GM21576 (cell line): ENCODE measurements at regions not wholly inside any gene's neighbourhood (a gene's known extent, or its start where the extent isn't known, plus 50 kb on each side); places are given as distances from the start of the nearest gene placed in this dataset.

Experiments
- ATAC-seq: cut with Tn5 transposase; IDR thresholded peaks from one replicate; pipeline ENCODE4 v1.9.1; 2021; ENCODE audit warnings: mild to moderate bottlenecking, moderate library complexity; ENCODE audit not compliant: unreplicated experiment

DNA sequence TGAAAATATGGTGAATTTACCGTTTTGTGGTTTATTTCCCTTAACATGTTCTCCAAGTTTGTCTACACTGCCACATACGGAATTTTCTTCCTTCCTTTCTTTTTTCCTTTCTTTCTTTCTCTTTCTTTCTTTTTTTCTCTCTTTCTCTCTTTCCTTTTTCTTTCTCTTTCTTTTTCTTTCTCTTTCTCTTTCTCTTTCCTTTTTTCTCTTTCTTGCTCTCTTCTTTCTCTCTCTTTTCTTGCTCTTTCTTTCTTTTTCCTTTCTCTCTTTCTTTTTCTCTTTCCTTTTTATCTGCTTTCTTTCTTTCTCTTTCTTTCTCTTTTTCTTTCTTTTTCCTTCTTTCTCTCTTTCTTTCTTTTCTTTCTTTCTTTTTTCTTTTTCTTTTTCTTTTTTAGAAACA is 1962.3 kb upstream of the PCDH20 start:
- ATAC-seq, result no peak

DNA sequence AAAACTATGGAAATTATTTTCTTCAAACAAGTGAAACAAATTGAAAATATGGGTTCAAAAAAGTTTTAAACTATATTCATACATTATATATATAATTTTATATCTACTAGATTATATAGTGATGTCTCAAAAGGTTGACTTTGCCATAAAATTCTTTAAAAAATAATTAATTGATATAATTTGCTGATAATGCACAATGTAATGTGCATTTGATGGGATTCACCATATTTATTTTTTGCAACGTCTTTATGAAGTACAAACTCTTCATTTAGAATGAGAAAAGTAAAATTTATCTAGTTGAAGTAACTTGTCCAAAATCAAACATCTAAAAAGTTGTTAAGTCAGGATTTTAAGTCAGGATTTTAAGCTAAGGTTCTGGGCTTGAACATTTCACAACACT is 1954.5 kb upstream of the PCDH20 start:
- no peak for ATAC-seq

DNA sequence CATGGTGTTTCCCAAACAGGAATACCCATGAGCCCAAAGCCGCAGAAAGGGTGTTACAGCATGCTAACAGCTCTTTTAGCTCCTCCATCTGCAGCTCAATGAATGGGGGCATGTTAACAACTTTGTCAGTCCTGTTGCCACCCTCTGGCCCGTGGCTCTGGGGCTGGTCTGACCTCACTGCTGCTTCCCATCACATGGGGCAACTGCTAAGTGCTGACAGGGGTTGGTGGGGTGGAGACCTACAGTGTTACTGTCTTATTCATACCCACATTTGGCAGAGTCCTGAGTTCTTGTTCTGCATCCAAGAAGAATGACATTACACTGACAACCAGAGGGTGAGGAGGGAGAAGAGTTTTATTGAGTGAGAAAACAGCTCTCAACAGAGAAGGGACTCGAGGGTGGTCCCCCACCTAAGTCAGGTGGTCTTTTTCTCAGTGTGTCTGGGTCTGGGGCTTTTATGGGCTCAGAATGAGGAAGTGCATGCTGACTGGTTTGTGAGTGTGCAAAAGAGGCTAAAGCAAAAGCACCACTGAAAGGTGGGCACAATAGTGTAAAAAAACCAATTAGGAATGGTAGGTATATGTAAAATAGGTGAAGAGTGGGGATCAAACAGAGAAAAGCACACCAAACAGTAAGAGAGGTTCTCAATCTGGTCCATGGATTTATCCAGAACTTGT is 1952.0 kb upstream of the PCDH20 start:
- ATAC-seq, result no peak

DNA sequence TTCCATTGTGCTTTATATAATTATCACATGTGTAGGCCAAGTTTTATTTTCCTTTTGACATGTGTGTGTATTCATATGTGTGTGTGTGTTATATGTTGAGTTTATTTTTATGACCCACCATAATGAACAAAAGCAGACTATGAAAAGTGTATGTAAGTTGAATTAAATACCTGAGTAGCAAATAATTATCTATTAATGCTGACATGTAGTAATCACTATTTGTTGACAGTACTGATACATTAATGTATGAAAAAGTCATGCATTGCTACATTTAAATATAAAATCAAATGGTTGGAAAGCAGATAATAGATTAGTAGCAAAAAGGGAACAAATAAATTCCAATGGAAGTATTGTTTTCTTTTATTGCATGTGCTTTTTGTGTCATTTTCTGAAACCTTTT is 1948.5 kb upstream of the PCDH20 start:
- no peak for ATAC-seq

DNA sequence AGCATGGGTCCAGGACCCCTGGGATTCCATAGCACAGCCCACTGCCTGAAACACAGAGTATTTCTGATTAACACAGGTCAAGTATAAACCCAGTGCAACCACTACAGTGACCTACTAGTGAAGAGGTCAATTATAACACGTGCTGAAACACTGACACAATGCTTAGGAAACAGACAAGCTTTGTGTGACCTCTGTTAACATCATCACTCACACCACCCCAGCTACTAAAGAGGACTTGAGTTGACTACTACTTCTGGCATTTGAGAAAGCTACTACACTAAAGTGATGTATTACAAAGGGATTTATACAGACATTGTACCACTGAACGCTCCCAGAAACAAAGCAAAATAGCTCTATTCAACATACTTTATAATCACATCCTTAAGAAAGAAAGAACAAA is 1935.9 kb upstream of the PCDH20 start:
- no peak for ATAC-seq

DNA sequence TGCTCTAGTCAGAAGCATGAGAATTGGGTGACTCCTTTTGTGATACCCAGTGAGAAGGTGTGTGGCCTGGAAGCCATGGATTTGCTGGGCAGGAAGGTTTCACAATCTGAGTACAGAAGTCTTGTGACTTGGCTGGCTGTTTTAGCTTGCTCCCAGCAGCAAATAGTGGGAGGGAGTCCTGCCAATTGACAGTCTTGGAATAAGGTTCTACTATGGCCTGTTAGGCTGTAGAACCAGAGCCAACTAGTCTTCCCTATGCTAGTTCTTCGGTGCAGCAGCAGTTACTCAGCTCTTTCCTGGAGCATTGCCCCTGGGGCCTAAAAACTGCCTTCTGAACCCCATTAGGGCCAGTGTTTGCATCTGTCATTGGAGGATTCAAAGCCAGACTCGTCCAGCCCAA is 1935.4 kb upstream of the PCDH20 start:
- ATAC-seq, result no peak

DNA sequence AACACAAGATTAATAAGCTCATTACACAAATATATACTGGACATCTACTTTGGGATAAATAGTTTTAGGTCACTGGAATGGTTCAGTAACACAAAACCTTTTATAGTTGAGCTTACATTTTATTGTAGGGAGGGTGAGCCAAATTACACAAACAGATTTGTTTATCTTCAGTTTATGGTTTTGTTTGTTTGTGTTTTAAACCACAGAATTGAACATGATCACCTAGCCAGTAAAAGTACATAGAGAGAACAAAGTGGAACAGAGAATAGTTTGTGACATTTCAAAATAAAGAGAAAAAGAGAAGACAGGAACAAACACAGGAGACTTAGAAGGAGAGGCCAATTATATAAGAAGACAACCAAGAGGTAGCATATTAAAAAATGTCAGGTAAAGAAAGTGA is 1930.2 kb upstream of the PCDH20 start:
- ATAC-seq, result no peak

DNA sequence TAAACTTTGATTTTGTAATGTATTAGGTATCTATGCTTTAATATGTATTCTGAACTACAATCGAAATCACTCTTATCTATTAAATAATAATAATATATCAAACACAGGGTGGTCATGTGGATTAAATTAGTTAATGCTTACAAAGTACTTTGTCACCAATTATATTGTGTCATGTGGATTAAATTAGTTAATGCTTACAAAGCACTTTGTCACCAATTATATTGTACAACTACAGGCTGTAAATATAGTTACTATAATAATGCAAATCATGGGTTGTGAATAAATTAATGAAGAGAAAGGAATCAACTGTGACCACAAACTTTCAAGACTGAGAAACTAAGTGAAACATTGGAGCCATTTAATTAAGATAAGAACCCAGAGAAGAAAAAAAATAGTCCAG is 1929.1 kb upstream of the PCDH20 start:
- ATAC-seq, result no peak

DNA sequence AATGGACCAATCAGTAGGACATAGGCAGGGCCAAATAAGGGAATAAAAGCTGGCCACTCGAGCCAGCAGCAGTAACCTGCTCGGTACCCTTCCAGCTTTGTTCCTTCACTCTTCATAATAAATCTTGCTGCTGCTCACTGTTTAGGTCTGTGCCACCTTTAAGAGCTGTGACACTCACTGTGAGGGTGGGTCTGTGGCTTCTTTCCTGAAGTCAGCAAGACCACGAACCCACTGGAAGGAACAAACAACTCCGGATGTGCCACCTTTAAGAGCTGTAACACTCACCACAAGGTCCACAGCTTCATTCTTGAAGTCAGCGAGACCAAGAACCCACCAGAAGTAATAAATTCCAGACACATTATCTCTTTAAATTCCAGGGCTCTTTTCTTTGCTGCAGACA is 1922.3 kb upstream of the PCDH20 start:
- ATAC-seq, result no peak

DNA sequence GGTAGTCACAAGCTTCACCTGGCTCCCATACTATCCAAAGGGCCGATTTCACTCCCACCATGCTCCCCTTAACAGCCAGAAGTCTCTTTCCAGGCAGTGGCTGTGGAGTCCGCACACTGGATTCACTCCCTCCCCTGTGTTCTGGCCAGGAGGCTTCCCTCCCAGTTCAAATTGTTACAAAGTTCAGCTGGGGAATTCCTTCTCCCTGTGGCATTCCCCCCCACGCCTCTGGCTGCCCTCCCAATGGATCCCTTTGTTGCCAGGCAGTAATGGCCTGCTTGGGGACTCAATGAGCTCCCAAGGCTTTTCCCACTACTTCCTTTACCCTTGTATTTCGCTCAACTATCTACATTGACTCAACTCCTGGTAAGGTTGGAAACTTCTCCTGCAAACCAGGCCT is 1921.4 kb upstream of the PCDH20 start:
- ATAC-seq, result no peak

DNA sequence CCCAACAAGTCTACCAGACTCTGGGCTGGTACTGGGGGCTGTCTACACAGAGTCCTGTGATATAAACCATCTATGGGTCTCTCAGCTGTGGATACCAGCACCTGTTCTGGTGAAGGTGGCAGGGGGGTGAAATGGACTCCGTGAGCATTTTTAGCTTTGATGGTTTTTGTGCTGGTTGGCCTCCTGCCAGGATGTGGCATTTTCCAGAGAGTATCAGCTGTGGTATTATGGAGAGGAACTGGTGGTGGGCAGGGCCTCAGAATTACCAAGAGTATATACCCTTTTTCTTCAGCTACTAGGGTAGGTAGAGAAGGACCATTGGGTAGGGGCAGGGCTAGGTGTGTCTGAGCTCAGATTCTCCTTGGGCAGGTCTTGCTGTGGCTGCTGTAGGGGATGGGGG is 1920.9 kb upstream of the PCDH20 start:
- ATAC-seq, result no peak

DNA sequence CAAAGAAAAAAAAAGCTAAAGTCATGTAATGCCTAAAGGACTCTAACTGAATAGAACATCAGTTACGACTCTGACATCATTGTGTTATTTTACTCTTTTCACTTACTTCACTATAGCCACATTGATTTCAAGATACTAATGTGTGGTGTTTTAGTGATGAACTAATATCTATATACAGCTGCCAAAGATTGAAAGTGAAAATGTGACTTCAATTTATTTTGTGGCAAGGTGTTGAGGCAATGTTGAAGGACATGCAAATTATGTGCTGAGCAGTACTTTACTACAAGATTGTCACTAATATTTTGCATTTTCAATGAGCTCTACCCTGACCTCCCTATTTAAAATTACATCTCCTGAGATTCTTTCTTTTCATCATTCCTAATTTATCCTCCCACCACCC is 1911.9 kb upstream of the PCDH20 start:
- no peak for ATAC-seq

DNA sequence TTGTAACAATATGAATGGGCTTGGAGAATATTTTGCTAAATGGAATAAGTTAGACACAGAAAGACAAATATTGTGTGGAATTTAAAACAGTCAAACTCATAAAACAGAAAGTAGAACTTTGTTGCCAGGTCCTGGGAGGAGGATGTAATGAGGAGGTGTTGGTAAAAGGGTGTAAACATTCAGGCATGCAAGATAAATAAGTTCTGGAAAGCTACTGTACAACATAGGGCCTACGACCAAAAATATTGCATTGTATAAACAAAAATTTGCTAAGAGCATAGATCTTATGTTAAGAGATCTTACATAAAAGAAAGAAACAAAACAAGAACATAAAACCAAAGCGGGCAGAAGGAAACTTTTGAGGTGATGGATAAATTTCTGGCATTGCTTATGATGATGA is 1907.8 kb upstream of the PCDH20 start:
- no peak for ATAC-seq

DNA sequence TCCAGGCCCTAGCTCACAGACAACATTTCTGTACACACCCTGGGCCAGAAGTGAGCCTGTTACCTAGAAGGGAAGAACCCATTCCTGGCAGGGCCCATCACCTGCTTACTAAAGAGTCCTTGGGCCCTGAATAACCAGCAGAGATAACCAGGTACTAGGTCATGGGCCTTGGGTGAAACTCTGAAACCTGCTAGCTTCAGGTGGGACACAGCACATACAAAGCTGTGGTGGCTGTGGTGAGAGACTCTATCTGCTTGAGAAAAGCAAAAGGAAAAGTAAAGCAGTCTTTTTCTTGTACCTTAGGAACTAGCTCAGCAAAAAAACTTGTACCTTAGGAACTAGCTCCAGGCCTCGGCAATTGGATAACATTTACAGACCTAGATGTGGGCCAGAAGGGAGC is 1895.9 kb upstream of the PCDH20 start:
- no peak for ATAC-seq

DNA sequence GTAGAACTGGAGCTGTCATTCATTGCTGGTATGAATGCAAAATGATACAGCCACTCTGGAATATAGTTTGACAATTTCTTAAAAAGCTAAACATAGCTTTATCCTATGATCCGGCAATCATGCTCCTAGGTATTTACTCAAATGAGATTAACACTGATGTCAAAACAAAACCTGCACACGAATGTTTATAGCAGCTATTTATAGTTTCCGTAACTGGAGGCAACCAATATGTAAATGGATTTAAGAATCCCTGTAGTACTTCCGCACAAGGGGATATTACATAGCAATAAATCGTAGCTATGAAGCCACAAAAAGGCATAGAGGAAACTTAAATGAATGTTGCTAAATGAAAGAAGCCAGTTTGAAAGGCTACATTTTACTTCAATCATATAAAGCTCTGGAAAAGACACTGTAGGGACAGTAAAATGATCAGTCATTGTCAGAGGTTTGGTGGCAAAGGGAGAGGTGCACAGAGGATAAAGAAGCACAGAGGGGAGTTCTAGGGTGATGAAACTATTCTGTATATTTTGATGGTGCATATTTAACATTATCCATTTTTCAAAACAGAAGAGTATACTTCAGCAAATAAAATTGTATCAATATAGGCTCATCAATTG is 1893.0 kb upstream of the PCDH20 start:
- ATAC-seq, result no peak

DNA sequence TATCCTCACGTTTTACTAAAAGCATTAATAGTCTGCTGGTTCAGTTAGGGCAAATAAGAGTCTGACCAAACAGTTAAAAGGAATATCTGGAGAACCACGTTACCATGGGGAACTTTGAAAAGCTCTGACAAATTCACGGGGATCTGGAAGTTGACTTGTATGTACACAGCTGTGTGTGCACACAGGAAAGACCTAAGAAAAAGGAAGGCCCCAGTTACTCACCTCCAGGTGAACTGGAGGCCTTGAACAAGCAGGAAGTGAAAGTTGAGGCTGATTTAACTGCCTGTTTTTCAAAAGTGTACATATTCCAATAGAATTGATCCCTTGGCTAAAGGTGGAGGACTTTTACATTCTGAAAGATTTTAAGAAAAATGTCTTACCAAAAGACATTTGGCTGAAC is 1891.6 kb upstream of the PCDH20 start:
- ATAC-seq, result no peak

DNA sequence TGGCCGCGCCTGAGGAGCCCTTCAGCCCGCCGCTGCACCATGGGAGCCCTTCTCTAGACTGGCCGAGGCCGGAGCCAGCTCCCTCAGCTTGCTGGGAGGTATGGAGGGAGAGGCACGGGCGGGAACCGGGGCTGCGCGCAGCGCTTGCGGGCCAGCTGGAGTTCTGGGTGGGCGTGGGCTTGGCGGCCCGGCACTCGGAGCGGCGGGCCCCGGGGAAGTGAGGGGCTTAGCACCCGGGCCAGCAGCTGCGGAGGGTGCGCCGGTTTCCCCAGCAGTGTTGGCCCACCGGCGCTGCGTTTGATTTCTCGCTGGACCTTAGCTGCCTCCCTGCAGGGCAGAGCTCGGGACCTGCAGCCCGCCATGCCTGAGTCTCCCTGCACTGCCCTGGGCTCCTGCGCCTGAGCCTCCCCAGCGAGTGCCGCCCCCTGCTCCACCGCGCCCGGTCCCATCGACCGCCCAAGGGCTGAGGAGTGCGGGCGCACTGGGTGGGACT is 1890.0 kb upstream of the PCDH20 start:
- ATAC-seq, result no peak

DNA sequence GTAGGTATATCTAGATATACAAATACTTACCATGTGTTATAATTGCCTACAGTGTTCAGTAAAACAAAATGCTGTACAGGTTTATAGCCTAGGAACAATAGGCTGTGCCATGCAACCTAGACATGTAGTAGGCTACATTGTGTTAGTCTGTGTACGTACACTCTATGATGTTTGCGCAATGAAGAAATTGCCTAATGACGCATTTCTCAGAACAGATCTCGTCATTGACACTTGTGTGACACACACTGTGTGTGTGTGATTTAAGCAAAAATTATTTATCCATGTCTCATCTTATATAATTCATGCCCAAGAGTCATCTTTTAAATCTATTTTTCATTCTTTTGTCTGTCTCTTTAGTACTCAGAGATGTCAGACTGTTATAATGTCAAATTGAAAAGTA is 1888.8 kb upstream of the PCDH20 start:
- ATAC-seq, result no peak

DNA sequence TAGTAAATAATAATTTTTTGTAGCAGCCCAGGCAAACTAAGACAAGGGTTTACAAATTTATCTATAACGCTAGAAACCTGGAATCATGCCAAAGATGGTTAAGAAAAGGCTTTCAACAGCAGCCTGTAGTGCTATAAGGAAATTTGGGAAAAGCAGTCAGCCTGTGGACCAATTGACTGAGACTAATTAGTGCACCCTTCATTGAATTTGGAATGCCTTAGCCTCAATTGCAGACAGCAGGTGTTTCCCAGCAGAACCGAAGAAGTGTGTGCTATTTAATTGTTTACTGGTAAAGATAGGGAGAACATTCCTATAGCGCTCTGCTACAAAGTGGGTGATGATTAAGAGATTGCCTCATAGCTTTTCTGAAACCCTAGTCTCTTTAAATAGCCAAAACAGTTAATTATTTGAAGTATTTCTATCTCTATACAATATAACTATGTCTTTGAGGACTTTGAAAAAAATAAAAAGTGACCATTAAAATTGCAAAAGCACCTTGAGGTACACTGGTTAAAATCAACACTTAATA is 1884.3 kb upstream of the PCDH20 start:
- no peak for ATAC-seq

DNA sequence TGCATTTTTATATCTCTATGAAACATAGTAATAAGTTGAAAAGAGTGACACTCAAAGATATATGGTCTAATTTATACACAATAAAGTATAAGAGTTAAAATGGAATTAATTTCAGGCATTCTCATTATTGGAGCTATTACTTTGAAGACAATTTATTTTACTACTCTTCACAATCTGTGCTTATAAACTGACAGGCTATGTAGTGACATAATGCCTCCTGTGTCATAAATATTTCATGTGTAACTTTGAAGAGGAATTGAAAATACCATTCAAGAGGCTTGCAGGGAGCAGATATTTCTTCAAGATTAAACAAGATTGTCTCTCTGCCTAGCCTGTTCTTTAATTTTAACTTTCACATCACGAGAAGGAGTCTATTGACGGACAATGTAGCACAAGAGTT is 1881.5 kb upstream of the PCDH20 start:
- ATAC-seq, result no peak

DNA sequence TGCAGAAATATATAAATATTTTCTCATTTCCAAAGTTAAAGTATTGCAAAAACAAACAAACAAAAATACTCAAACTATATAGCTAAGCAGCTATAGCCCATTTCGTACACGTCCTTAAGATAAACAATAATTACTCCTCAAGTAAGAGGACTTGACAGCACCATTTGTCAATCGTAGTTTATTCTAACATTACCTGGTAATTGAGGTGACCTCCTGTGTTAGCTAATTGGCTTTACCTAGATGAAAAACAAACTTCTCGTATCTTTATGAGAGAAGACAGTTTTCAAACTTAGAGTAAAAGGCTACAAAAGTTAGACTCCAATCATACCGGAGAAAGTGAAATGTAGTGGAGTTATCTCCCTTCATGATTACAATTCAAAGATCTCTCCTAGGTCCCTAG is 1876.1 kb upstream of the PCDH20 start:
- no peak for ATAC-seq

DNA sequence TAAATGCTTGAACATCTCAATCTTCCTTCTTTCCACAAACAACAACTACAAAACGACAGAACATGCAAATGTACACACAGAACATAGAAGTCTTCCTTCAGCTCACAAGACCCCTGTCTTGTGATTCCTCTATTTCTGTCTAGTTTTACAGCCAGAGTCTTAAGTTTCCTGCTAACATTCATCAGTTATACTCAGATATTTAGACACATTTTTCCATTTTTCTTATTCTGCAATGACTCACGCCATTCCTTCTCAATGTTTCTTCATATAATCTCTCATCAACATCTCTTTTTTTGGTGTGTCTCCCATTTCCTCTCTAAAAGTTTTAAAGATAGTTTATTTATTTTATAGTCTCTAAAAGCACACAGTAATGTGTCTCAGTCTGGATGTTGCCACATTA is 1872.9 kb upstream of the PCDH20 start:
- ATAC-seq, result no peak

DNA sequence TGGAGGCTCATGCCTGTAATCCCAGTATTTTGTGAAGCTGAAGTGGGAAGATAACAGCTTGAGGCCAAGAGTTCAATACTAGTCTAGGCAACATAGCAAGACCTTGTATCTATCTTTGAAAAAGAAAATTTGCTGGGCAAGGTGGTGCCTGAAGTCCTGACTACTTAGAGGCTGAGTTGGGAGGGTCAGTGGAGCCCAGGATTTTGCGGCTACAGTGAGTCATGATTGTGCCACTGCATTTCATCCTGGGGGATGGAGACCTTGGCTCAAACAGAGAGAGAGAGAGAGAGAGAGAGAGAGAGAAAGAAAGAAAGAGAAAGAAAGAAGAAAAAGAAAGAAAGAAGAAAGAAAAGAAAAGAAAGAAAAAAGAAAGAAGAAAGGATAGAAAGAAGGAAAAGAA is 1872.3 kb upstream of the PCDH20 start:
- ATAC-seq, result no peak
